H1 (cell line): ENCODE measurements at regions not wholly inside any gene's neighbourhood (a gene's known extent, or its start where the extent isn't known, plus 50 kb on each side); places are given as distances from the start of the nearest gene placed in this dataset.

Source experiments
- CTCF ChIA-PET: fragments of 300-600 bp; sonication (Branson Sonifier 250); formaldehyde crosslinking; loops from one replicate; lab custom pipeline; 2021; ENCODE audit not compliant: partially characterized antibody; lab: Charles Lee
- POLR2A ChIA-PET: fragments of 300-600 bp; sonication (Branson Sonifier 250); formaldehyde crosslinking; loops from one replicate; lab custom pipeline; 2021; ENCODE audit warnings: inconsistent platforms; ENCODE audit not compliant: partially characterized antibody; lab: Charles Lee
- DNase-seq, 2 experiments: peaks; one replicate each; pipeline versions ENCODE4 v3.0.0 to v3.0.0-alpha.2; 2010 to 2022; ENCODE audit warnings: low spot score in 2 of 2, low read depth in 1 of 2, mixed read lengths in 1 of 2
- FAIRE-seq: peaks from 2 replicates; lab custom pipeline; 2011; peaks lifted over from hg19 to GRCh38; lab: Jason Lieb, UNC
- H2AFZ ChIP-seq: 2 replicates; pipeline ENCODE4 v1.8.1; 2012; ENCODE audit warnings: low read length, inconsistent platforms
- H2AK5ac ChIP-seq: 2 replicates; pipeline ENCODE4 v1.6.1; 2013; ENCODE audit warnings: low read depth, low read length
- H2BK120ac ChIP-seq: replicated peaks from 2 replicates; pipeline ENCODE3; 2013; ENCODE audit warnings: low read depth, low read length, inconsistent platforms
- H2BK12ac ChIP-seq: 2 replicates; pipeline ENCODE4 v1.6.1; 2013; ENCODE audit warnings: low read depth, low read length
- H2BK15ac ChIP-seq: 2 replicates; pipeline ENCODE4 v1.6.1; 2013; ENCODE audit warnings: low read length
- H2BK20ac ChIP-seq: 2 replicates; pipeline ENCODE4 v1.6.1; 2013; ENCODE audit warnings: low read length
- H2BK5ac ChIP-seq: 2 replicates; pipeline ENCODE4 v1.6.1; 2013; ENCODE audit warnings: low read depth, low read length
- H3K14ac ChIP-seq: 2 replicates; pipeline ENCODE4 v1.6.1; 2013; ENCODE audit warnings: inconsistent platforms; ENCODE audit not compliant: insufficient read length
- H3K18ac ChIP-seq: 2 replicates; pipeline ENCODE4 v1.6.1; 2013; ENCODE audit warnings: low read length; ENCODE audit errors: extremely low read depth
- H3K23ac ChIP-seq: 2 replicates; pipeline ENCODE4 v1.6.1; 2013; ENCODE audit warnings: inconsistent platforms; ENCODE audit not compliant: insufficient read length
- H3K23me2 ChIP-seq: 2 replicates; pipeline ENCODE4 v1.6.1; 2013; ENCODE audit warnings: low read depth, low read length
- H3K27ac ChIP-seq: 2 replicates; pipeline ENCODE4 v1.6.1; 2011; ENCODE audit warnings: low read depth, low read length, inconsistent platforms
- H3K27me3 ChIP-seq, 4 experiments: replicated peaks in 1 of 4; 1 replicate in 1 of 4; 2 replicates in 3 of 4; pipeline versions ENCODE4 v1.6.1 to v1.8.1; 2011 to 2013; ENCODE audit warnings: low read length in 3 of 4, mild to moderate bottlenecking in 3 of 4, inconsistent platforms in 2 of 4, mixed read lengths in 2 of 4, moderate library complexity in 1 of 4; ENCODE audit not compliant: control insufficient read depth in 3 of 4, insufficient read depth in 3 of 4; ENCODE audit errors: extremely low read depth in 1 of 4
- H3K36me3 ChIP-seq, 4 experiments: 2 replicates each; pipeline versions ENCODE4 v1.6.1 to v1.8.1; 2011 to 2013; ENCODE audit warnings: mild to moderate bottlenecking in 4 of 4, low read length in 3 of 4, moderate library complexity in 2 of 4, control low read depth in 1 of 4, inconsistent platforms in 1 of 4; ENCODE audit not compliant: insufficient read depth in 4 of 4, control insufficient read depth in 2 of 4
- H3K4ac ChIP-seq: replicated peaks from 2 replicates; pipeline ENCODE3; 2013; ENCODE audit warnings: low read length, low read depth, mixed read lengths, inconsistent platforms; ENCODE audit not compliant: insufficient read length
- H3K4me1 ChIP-seq, 4 experiments: replicated peaks in 1 of 4; 1 replicate in 1 of 4; 2 replicates in 3 of 4; pipeline versions ENCODE4 v1.6.1 to v1.8.1; 2011 to 2013; ENCODE audit warnings: low read length in 3 of 4, inconsistent platforms in 2 of 4, mixed read lengths in 1 of 4; ENCODE audit not compliant: insufficient read depth in 4 of 4, control insufficient read depth in 3 of 4
- H3K4me2 ChIP-seq, 2 experiments: 2 replicates each; pipeline versions ENCODE4 v1.6.1 to v1.8.1; 2011 to 2013; ENCODE audit warnings: low read depth in 2 of 2, low read length in 2 of 2, control low read depth in 1 of 2, inconsistent platforms in 1 of 2, mild to moderate bottlenecking in 1 of 2; ENCODE audit not compliant: insufficient read depth in 1 of 2
- H3K4me3 ChIP-seq, 4 experiments: fragments of 200-600, 300-600 bp in 1 of 4; sonication (generic), shearing (Covaris generic), sonication (Bioruptor Twin) in 1 of 4; 2 replicates each; pipeline versions ENCODE4 v1.5.1 to v1.8.1; 2011 to 2016; ENCODE audit warnings: low read length in 4 of 4, low read depth in 3 of 4, control low read depth in 2 of 4, inconsistent platforms in 2 of 4, mild to moderate bottlenecking in 2 of 4, mixed read lengths in 1 of 4, moderate library complexity in 1 of 4; ENCODE audit not compliant: insufficient read depth in 2 of 4; ENCODE audit errors: extremely low read depth in 1 of 4
- H3K56ac ChIP-seq: replicated peaks from 2 replicates; pipeline ENCODE3; 2013; ENCODE audit warnings: low read depth, mild to moderate bottlenecking, mixed read lengths, low read length, inconsistent platforms; ENCODE audit not compliant: insufficient read length
- H3K79me1 ChIP-seq: 2 replicates; pipeline ENCODE4 v1.6.1; 2013; ENCODE audit warnings: low read depth, low read length, control low read depth
- H3K79me2 ChIP-seq, 2 experiments: 2 replicates each; pipeline versions ENCODE4 v1.6.1 to v1.8.1; 2012 to 2013; ENCODE audit warnings: low read length in 2 of 2, mild to moderate bottlenecking in 2 of 2, inconsistent platforms in 1 of 2; ENCODE audit not compliant: insufficient read depth in 2 of 2, control insufficient read depth in 1 of 2
- H3K9ac ChIP-seq, 4 experiments: replicated peaks in 1 of 4; 1 replicate in 1 of 4; 2 replicates in 3 of 4; pipeline versions ENCODE4 v1.6.1 to v1.8.1; 2011 to 2013; ENCODE audit warnings: low read depth in 3 of 4, low read length in 3 of 4, control low read depth in 2 of 4, mild to moderate bottlenecking in 2 of 4, moderate library complexity in 2 of 4, inconsistent platforms in 1 of 4; ENCODE audit errors: extremely low read depth in 1 of 4
- H3K9me3 ChIP-seq, 2 experiments: 2 replicates each; pipeline versions ENCODE4 v1.6.1 to v1.8.1; 2012 to 2013; ENCODE audit warnings: mild to moderate bottlenecking in 2 of 2, moderate library complexity in 2 of 2, control low read depth in 1 of 2, inconsistent platforms in 1 of 2, low read depth in 1 of 2, low read length in 1 of 2, mixed read lengths in 1 of 2; ENCODE audit not compliant: insufficient read depth in 2 of 2
- H4K20me1 ChIP-seq, 2 experiments: replicated peaks in 1 of 2; 2 replicates each; pipeline versions ENCODE3 to v1.8.1; 2011 to 2013; ENCODE audit warnings: inconsistent platforms in 2 of 2, low read length in 2 of 2, mild to moderate bottlenecking in 1 of 2; ENCODE audit not compliant: insufficient read depth in 2 of 2, control insufficient read depth in 1 of 2
- H4K5ac ChIP-seq: 2 replicates; pipeline ENCODE4 v1.6.1; 2013; ENCODE audit warnings: low read length, low read depth, mixed read lengths, inconsistent platforms; ENCODE audit not compliant: insufficient read length
- H4K8ac ChIP-seq: 2 replicates; pipeline ENCODE4 v1.8.0; 2013; ENCODE audit warnings: mild to moderate bottlenecking, moderate library complexity, low read length, inconsistent platforms; ENCODE audit not compliant: insufficient read depth; ENCODE audit errors: extremely low read depth
- H4K91ac ChIP-seq: replicated peaks from 2 replicates; pipeline ENCODE3; 2013; ENCODE audit warnings: low read length, mixed read lengths, inconsistent platforms; ENCODE audit not compliant: insufficient read length
- EP300 ChIP-seq, 2 experiments: IDR thresholded peaks; 1 replicate in 1 of 2; 2 replicates in 1 of 2; pipeline ENCODE4 v1.6.1; 2011 to 2012; ENCODE audit warnings: low read depth in 2 of 2, low read length in 2 of 2, mild to moderate bottlenecking in 2 of 2, borderline replicate concordance in 1 of 2, inconsistent platforms in 1 of 2, moderate library complexity in 1 of 2
- FOSL1 ChIP-seq: IDR thresholded peaks from 2 replicates; pipeline ENCODE4 v1.6.1; 2011; ENCODE audit warnings: mild to moderate bottlenecking, low read depth, low read length, moderate library complexity; ENCODE audit not compliant: insufficient read depth
- GTF2F1 ChIP-seq: IDR thresholded peaks from 2 replicates; pipeline ENCODE4 v1.6.1; 2012; ENCODE audit warnings: low read depth, low read length, improper control_type of control experiment, borderline replicate concordance
- JUN ChIP-seq: IDR thresholded peaks from 2 replicates; pipeline ENCODE4 v1.6.1; 2011; ENCODE audit warnings: low read depth, mild to moderate bottlenecking, improper control_type of control experiment, low read length
- MAFK ChIP-seq: IDR thresholded peaks from 2 replicates; pipeline ENCODE4 v1.6.1; 2012; ENCODE audit warnings: low read depth, mild to moderate bottlenecking, improper control_type of control experiment, low read length
- RNF2 ChIP-seq: fragments of 200-900, 300-1000 bp; sonication (generic); IDR thresholded peaks from 2 replicates; pipeline ENCODE4 v1.7.1; 2016; ENCODE audit warnings: borderline replicate concordance, low read depth, mild to moderate bottlenecking, antibody characterized with exemption, low read length; ENCODE audit not compliant: poor library complexity, severe bottlenecking; ENCODE audit errors: missing control alignments
- WGBS, 2 experiments: shearing (Covaris generic) in 1 of 2; methylation state at CpG; one replicate each; pipeline versions ENCODE4 v1.1.6 to v1.1.7; 2013 to 2015; ENCODE audit warnings: low lambda C conversion rate in 2 of 2, mixed read lengths in 2 of 2, inconsistent platforms in 1 of 2, low coverage in 1 of 2, missing lambda C conversion rate in 1 of 2; ENCODE audit not compliant: insufficient replicate concordance in 2 of 2, insufficient coverage in 1 of 2, insufficient read length in 1 of 2; ENCODE audit errors: extremely low coverage in 1 of 2, missing lambda C conversion rate in 1 of 2; 5-methylcytosine and 5-hydroxymethylcytosine counted together
- TF ChIP-seq, protein P1 (sequence below), 3 experiments: IDR thresholded peaks; 1 replicate in 2 of 3; 2 replicates in 1 of 3; pipeline versions ENCODE4 v1.5.1 to v1.6.1; 2011; ENCODE audit warnings: low read length in 3 of 3, mild to moderate bottlenecking in 3 of 3, inconsistent platforms in 2 of 3, low read depth in 1 of 3, moderate library complexity in 1 of 3; ENCODE audit not compliant: insufficient read depth in 1 of 3; ENCODE audit errors: control extremely low read depth in 1 of 3

DNA sequence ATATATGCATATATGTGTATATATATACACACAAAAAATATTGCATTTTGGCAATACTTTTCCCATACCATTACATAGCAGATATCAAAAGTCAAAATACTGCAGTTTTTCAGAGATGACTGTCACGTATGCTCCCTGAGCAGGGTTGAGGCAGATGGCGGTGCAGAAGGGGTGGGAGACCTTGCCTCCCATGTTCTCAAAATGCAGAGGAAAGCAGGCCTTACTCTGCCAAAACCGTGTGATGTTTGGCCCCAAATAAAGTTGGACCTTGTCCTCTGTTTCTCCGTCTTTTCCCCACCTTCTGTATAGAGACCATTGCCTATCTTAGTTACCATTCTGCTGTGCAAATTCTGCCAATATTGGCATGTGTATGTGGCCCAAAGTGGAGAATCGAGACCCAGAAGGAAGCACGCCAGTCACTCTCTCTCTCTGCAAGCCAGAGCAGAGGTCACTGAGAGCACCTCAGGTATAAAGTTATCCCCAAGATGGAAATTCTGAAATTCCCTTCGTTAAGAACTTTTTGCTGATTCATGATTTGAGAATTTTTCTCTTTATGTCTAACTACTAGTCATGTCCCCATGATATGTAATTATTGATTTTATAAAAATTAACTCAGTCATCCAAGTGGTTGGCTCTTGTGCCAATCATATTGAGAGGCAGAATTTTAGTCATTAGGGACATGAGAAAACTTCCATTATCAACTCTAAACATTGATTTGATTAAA lies 898.8 kb downstream of the EPHA4 start:
- Histone ChIP-seq H2BK12ac (no peak overlapping the region), H2BK5ac (no peak overlapping the region), H4K91ac (peak overlapping the region; percentile 11), H3K27ac (no peak overlapping the region), H2BK20ac (no peak overlapping the region), H3K4me1 (no peaks in the 10 kb centered on the region; a peak in 2 of 7 replicates), H4K8ac (no peak overlapping the region; the same call in 1 of the 2 replicates), H3K23ac (no peak overlapping the region), H3K18ac (no peak overlapping the region), H3K9ac (no peak overlapping the region), H2AK5ac (no peak overlapping the region), H4K20me1 (no peaks in the 10 kb centered on the region), H4K5ac (no peak overlapping the region), H3K56ac (no peak overlapping the region), H3K9me3 (0 out of 4 replicates have a peak, but pooled peaks cover 0 to 3% of the 10 kb centered on the region in 2 experiments), H3K23me2 (no peaks in the 10 kb centered on the region), H3K4me3 (no peak overlapping the region), H3K4me2 (no peak overlapping the region), H2BK15ac (no peak overlapping the region), H2BK120ac (no peak overlapping the region), H3K14ac (no peak overlapping the region), H3K4ac (no peak overlapping the region), H2AFZ (no peak overlapping the region), H3K36me3 (no peaks in the 10 kb centered on the region), H3K79me1 (no peaks in the 10 kb centered on the region), H3K79me2 (no peaks in the 10 kb centered on the region), H3K27me3 (no peaks in the 10 kb centered on the region)
- no peak for FAIRE-seq
- 94% methylated on average over 7 of the region's 7 CpGs; no CpG with 5 or more reads in 1 of the 2 experiments for WGBS, 2 experiments
- no peak for DNase-seq
- CTCF ChIA-PET = interaction anchor here (2.1 kb wide), 1 partner anchor 9 kb away, joined by 5 read pairs; no protein-coding TSS in a partner anchor
- POLR2A ChIA-PET = no interaction called here
- TF ChIP-seq RNF2 (no peak), FOSL1 (no peak), MAFK (no peak), JUN (no peak), GTF2F1 (no peak), EP300 (IDR thresholded peaks at IDR 0.05; ENCODE audit: borderline replicate concordance in 1 of 2, low read depth in 2 of 2, low read length in 2 of 2) (no peak)
- TF ChIP-seq, protein P1, sequence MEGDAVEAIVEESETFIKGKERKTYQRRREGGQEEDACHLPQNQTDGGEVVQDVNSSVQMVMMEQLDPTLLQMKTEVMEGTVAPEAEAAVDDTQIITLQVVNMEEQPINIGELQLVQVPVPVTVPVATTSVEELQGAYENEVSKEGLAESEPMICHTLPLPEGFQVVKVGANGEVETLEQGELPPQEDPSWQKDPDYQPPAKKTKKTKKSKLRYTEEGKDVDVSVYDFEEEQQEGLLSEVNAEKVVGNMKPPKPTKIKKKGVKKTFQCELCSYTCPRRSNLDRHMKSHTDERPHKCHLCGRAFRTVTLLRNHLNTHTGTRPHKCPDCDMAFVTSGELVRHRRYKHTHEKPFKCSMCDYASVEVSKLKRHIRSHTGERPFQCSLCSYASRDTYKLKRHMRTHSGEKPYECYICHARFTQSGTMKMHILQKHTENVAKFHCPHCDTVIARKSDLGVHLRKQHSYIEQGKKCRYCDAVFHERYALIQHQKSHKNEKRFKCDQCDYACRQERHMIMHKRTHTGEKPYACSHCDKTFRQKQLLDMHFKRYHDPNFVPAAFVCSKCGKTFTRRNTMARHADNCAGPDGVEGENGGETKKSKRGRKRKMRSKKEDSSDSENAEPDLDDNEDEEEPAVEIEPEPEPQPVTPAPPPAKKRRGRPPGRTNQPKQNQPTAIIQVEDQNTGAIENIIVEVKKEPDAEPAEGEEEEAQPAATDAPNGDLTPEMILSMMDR (IDR thresholded peaks at IDR 0.05; ENCODE audit: control extremely low read depth in 1 of 3, insufficient read depth in 1 of 3, low read depth in 1 of 3, low read length in 3 of 3) = no peak
